Fibroblast of lung (primary cell): ENCODE measurements at regions not wholly inside any gene's neighbourhood (a gene's known extent, or its start where the extent isn't known, plus 50 kb on each side); places are given as distances from the start of the nearest gene placed in this dataset.

Source experiments
- EZH2 ChIP-seq: IDR thresholded peaks from 2 replicates; pipeline ENCODE4 v1.5.1; 2012; ENCODE audit warnings: low read length, control low read depth, mild to moderate bottlenecking; ENCODE audit errors: missing control alignments
- TF ChIP-seq, protein P1 (sequence below), 2 donors: IDR thresholded peaks in 1 of 2; conservative IDR thresholded peaks in 1 of 2; 1 replicate in 1 of 2; 2 replicates in 1 of 2; pipeline ENCODE4 v1.5.1; 2011 to 2012; ENCODE audit warnings: low read length in 2 of 2, control low read depth in 1 of 2, inconsistent platforms in 1 of 2, low read depth in 1 of 2, mild to moderate bottlenecking in 1 of 2

DNA sequence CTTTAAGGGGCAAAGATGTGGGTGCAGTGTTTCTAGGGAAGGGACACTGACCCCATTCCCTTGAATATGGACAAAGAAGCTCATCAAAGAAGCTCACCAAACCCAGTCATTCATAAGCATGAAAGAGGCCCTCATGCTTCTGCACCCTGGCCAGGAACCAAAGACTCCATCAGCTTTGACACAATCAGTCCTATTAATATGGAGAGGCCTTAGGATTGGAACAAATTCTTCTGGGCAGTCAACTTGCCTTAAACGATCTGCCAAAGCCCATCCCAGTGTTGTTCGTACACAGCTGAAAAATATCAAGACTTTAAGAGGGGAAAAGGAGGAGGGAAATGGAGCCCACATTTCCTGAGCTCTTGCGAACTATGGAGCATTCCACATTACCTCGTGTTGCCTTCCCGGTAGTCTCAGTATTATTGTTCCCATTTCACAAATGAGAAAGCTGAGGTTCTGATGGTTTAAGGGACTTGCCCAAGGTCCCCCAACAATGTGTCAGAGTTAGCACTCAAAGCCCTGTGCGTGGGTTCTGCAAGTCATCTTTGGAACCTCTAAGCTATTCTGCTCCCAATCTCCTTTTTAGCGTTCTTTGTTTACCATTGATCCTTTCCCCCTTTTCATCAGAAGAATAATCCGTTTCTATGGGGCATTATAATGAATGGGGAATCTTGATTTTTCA is 161.9 kb downstream of the ZBTB18 start:
- TF ChIP-seq, protein P1, sequence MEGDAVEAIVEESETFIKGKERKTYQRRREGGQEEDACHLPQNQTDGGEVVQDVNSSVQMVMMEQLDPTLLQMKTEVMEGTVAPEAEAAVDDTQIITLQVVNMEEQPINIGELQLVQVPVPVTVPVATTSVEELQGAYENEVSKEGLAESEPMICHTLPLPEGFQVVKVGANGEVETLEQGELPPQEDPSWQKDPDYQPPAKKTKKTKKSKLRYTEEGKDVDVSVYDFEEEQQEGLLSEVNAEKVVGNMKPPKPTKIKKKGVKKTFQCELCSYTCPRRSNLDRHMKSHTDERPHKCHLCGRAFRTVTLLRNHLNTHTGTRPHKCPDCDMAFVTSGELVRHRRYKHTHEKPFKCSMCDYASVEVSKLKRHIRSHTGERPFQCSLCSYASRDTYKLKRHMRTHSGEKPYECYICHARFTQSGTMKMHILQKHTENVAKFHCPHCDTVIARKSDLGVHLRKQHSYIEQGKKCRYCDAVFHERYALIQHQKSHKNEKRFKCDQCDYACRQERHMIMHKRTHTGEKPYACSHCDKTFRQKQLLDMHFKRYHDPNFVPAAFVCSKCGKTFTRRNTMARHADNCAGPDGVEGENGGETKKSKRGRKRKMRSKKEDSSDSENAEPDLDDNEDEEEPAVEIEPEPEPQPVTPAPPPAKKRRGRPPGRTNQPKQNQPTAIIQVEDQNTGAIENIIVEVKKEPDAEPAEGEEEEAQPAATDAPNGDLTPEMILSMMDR (conservative IDR thresholded peaks at IDR 0.05 in 1 of 2, IDR thresholded peaks at IDR 0.05 in 1 of 2; ENCODE audit: low read depth in 1 of 2, low read length in 2 of 2), result no peak
- TF ChIP-seq EZH2, result no peak
